T47D (cell line): ENCODE measurements at regions not wholly inside any gene's neighbourhood (a gene's known extent, or its start where the extent isn't known, plus 50 kb on each side); places are given as distances from the start of the nearest gene placed in this dataset.
"Not testable (repeated sequence)": the region's sequence is repeated elsewhere in the genome, so short reads cannot be mapped to it uniquely, and the experiment has no call there.

ENCODE experiments used
- DNase-seq, 2 experiments: peaks; one replicate each; pipeline versions ENCODE4 v3.0.0 to v3.0.0-alpha.2; 2011 to 2012; ENCODE audit warnings: low read depth in 1 of 2, low spot score in 1 of 2
- JUND ChIP-seq: IDR thresholded peaks from 2 replicates; pipeline ENCODE4 v1.6.1; 2012; ENCODE audit warnings: low read depth
- in situ Hi-C: cut with HindIII; loops from 2 replicates; pipeline ENCODE4 v1.10.0; 2016; ENCODE audit warnings: low sequenced_read_pairs, low pct_unique_long_range_greater_than_20kb

DNA sequence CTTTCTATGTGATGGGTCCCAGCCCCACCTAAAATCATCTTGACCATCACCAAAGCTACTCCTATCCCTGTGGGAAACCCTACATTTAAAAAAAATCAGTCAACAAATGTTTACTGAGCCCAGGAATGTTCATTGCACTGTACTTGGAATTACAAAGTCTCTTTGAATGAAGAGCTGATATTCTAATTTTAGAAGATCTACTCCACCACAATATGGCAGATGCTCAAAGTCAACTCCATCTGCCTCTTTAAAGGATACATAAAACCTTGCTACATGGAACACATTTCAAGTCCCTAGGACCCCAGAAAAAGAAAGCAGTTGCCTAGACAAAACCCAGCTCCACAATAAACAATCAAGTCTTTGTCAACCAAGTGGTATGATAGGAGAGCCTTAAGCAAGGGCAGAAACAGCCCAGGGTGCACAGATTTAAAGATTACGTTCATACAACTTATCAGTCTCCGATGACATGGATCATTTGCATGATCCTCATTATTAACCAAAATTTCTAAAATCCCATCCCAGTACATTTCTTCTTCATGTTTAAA, 234.3 kb upstream of the ACVR2A start:
- in situ Hi-C loops: no loop called here
- TF ChIP-seq JUND: no peak
- no peak for DNase-seq

DNA sequence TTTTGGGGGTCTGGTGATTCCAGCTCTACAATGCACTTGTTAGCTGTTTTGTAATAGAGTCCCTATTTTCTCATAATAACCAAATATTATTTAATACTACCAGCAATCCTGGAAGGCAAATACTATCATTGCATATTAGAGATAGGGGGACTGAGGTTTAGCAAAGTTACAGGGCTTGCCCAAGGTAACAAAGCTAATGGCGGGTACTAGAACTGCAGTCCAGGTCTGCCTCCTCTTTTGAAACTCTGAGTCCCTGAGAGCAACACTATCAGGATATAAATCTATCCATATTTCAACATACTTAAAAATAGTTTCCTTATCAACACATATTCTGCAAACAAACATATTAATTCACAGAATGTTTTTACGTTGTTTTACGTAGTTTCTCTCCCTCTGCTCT, 235.5 kb upstream of the ACVR2A start:
- no peak for DNase-seq
- in situ Hi-C loops: no loop called here
- TF ChIP-seq JUND: no peak

DNA sequence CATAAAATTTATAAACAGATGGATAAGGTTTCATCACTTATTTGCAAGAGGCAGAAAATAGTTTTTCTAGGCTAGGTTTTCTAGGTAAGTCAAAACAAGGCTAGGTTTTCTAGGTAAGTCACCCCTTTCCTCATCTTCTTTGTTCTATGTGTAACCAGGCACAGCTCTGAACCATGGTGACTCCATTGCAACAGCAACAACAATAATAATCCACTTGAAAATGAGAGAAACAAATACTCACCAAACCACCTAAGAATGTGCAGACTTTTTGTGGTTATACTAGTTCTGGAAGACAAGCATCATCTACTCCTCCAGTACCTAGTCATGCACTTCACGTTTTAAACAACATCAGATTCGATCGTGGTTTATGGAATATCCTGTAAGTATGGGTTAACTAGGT, 237.4 kb upstream of the ACVR2A start:
- TF ChIP-seq JUND: no peak
- in situ Hi-C loops: no loop called here
- DNase-seq: no peak

DNA sequence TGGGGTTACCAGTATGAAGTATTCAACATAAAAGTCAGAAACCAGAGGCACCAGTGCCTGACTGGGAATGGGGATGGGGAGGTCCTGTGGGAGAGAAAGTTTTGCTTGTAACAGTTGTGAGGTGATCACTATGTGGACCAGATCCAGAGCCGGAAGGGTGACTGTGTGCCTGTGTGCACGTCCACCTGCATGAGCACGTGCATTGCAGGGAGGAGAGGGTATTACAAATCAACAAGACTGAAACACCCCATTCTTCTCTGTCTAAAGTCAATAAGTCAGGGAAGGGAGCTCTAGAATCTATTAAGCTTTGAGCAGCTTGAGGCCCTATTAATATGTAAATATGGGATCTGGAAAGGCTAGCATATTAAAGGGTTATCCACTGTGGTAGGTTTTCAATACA, 241.0 kb upstream of the ACVR2A start:
- no peak for TF ChIP-seq JUND
- in situ Hi-C loops: no loop called here

DNA sequence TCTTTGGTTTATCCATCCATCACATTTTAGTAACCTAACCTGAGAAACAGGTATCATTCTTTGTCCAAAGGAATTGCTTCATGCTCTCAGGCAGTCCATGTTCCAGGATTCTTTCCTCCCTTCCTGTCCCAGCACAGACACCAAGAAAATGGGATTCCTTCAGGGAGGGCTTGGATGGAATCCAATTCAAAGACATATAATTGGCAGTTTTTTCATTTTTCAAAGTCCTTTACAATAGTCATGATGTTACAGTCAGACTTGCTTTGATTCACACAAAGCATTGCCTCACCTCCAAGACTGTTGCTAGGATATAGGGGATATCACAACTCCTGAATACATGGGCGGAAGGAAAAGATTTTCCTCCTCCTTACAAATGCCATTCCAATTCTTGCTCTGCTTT, 241.4 kb upstream of the ACVR2A start:
- in situ Hi-C loops: no loop called here
- TF ChIP-seq JUND: no peak
- DNase-seq: peak in 1 of 2 experiments; percentile 26

More for the DNA sequence above, 241.0 kb upstream of the ACVR2A start:
- no peak for DNase-seq

DNA sequence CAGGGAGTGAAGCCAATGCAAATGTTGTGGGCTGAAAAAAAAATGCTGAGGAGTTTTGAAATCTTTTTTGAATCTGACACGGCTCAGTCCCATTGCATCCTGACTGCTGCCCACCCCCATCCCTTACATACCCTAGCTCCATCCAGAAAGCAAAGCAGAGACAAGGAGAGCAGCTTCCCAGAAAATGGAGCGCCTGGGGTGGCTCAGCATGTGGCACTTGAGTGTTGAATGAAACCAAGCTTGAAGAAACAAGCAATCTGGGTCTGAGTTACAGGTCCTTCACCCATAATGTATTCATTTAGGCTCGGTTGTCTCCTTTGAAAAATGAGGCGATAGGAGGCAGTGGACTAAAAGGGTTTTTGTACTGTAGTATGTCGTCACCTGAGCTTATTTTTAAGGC, 244.2 kb upstream of the ACVR2A start:
- in situ Hi-C loops: no loop called here
- DNase-seq: no peak
- no peak for TF ChIP-seq JUND

DNA sequence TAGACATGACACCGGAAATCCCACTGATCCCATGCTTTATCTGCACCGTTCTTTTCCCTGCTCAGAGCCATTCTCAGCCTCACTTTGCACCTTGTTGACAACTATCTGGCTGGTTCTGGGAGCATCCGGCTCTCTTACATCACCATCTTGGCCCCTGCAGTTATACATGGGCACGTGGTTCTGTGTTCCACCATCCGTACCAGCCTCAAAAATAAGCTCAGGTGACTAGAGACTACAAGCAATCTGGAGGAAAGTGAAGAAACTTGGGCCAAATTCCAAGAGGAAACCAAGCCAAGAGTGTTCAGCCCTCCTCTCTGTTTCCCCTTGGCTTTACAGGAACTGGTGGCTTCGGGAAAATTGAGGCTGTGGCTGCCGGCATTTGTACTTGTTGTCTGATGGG, 244.6 kb upstream of the ACVR2A start:
- DNase-seq: no peak
- in situ Hi-C loops: no loop called here
- TF ChIP-seq JUND: no peak

DNA sequence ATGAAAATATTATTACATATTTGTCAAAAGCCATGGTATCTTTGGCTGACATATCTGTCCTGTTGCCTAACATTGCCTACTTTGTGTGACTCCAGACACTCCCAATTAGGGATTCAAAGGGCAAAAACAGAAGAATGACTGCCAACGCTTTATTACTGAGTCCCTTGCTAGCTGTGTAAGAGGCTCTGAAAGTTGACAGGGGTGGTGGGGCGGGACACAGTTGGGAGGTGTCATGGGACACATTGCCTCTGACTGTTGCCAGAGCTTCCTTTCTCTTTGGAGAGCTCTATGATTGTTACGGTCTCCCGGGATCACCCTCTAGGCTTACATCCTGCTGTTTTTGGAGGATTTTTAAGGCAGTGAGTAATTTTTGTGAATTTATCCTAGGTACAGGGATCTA, 249.6 kb upstream of the ACVR2A start:
- no peak for TF ChIP-seq JUND
- DNase-seq: no peak
- in situ Hi-C loops: no loop called here

DNA sequence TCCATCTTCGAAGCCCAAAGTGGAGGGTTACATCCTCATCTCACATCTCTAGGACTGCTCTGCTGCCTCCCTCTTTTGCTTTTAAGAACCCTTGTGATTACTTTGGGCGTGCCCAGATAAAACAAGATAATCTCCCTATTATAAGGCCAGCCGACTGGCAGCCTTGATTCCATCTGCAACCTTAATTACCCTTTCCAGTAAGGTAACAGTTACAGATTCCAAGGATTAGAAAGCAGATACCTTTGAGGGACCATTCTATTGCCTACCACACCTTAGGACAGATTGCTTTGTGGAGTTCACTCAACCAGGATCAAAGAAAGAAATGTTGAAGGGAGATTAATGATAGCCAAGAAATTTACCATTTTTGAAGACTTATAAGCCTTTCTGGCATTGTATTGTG, 250.8 kb upstream of the ACVR2A start:
- DNase-seq: no peak
- in situ Hi-C loops: no loop called here
- no peak for TF ChIP-seq JUND

DNA sequence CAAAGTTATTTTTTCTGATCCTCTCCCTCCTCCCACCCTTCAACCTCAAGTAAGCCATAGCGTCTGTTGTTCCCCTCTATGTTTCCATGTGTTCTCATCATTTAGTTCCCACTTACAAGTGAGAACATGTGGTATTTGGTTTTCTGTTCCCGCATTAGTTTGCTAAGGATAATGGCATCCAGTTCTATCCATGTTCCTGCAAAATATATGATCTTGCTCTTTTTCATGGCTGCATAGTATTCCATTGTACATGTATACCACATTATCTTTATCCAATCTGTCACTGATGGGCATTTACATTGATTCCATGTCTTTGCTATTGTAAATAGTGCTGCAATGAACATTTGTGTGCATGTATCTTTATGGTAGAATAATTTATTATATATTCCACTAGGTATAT, 252.0 kb upstream of the ACVR2A start:
- DNase-seq, in situ Hi-C loops: not testable (repeated sequence)

DNA sequence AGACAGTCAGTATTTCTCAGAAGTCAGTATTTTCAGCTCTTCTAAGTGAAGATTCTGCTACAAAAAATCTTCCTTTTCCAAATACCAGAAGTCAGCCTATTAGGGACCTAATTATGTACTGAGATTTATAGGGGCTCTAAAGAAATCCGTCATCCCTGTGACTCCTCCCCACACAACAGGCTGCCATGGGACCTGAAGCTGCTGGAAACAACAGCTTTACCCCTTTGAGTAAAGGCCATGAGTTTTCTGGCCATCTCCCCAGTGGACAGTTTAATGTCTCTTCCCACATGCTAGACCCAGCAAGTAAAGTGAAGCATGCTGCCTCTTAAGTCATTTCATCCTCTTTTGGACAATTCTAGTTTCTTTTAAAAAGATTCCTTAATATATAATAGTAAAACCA, 255.7 kb upstream of the ACVR2A start:
- in situ Hi-C loops: no loop called here
- no peak for TF ChIP-seq JUND
- no peak for DNase-seq

DNA sequence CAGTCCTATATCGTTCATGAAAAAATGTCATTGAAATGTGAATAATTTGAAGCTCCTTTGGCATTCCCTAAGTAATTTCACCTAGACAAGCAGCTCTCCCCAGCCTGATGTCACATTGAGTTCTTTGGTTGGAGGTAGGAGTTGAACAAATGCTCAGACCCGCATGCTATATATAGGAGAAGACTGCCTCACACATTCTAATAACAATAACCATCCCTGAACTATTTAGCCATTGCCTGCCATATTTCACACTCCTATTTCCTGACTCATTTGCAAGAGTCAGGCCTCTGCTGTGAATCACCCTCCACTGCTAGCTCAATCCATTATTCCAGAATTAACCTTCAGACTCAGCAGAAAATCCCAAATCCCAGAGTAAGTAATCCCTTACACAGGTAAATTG, 256.6 kb upstream of the ACVR2A start:
- in situ Hi-C loops: no loop called here
- TF ChIP-seq JUND: no peak
- no peak for DNase-seq

DNA sequence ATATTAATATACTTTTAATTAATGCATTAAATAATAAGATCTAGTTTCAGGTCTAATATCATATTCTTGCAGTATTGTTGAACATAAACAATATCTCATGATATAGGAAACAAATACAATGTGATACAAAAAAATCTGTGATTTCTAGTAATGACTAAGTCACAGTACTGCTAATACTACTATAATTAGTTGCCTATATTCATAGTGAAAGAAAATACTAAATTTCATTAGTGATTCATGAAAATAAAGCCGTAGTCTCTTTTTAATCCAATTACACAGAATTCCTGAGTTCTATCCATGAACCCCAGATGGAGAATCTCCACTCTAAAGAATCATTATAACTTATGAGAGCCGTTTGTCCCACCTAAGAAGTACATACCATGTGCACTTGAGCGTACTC, 266.3 kb upstream of the ACVR2A start:
- TF ChIP-seq JUND: no peak
- DNase-seq: no peak
- in situ Hi-C loops: no loop called here

DNA sequence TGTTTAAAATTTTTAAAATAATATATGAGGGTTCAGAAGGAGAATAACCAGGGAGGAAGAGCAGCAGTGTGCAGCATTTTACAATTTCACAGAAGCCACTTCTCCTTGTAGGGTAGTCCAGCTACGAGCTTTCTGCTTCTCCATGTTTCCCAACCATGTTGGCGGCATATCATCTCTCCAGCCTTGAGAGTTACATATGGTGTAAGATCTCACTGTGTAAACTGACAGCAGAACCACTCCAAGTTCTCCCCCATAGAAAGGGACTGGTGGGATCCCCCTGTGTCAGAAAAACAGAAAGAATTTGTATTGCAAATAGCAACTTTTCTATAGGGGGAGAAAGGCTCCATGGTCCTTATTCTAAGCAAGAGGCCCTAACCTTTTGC, 266.8 kb upstream of the ACVR2A start:
- in situ Hi-C loops: no loop called here
- TF ChIP-seq JUND: no peak
- no peak for DNase-seq

DNA sequence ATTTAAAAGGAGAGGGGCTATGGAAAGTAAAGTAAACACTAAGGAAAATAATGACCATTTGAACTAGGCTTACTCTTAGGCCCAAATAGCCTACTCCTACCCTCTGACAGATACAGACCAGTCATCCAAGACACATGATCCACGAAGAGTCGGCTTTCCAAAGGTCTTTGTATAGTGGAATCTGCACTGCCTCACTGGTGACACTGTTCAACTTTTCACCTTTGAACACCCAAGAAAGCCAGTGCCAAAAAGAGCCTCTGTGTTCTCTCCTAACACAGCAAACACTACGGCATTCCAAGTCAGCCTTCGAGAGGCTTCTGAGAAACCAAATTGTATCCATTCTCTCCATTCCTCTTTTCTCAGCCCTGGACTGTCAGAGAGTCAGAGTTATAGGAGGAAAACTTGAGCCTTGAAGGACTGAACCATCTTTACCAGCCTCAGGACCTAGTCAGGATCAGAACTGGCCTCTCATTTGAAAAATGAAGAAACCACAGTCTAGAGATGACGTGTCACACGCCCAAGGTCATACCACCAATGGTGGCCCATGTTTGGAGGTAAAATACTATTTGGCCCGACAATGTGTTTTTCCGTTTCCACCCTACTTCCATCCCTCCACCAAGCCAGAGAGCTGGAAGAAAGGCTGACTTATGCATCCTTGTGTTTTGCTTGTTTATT, 267.4 kb upstream of the ACVR2A start:
- in situ Hi-C loops: no loop called here
- no peak for DNase-seq
- no peak for TF ChIP-seq JUND
